SK-N-SH treated with all-trans-retinoic acid at 6 μM for 48 hours (cell line): ENCODE measurements at regions not wholly inside any gene's neighbourhood (a gene's known extent, or its start where the extent isn't known, plus 50 kb on each side); places are given as distances from the start of the nearest gene placed in this dataset.

Source experiments
- ARNTL ChIP-seq: fragments of 450-650 bp; formaldehyde crosslinking; IDR thresholded peaks from 2 replicates; pipeline ENCODE4 v1.5.0; 2020; ENCODE audit warnings: low read depth, mild to moderate bottlenecking, moderate library complexity, borderline replicate concordance
- CREB5 ChIP-seq: fragments of 250-450 bp; sonication (Bioruptor Pico); IDR thresholded peaks from 2 replicates; pipeline ENCODE4 v1.5.1; 2020; ENCODE audit warnings: low read depth, mild to moderate bottlenecking, moderate library complexity
- CSRNP3 ChIP-seq: fragments of 250-450 bp; sonication (Bioruptor Pico); IDR thresholded peaks from 2 replicates; pipeline ENCODE4 v1.5.1; 2021; ENCODE audit warnings: mild to moderate bottlenecking, moderate library complexity
- ESRRG ChIP-seq: fragments of 250-450 bp; sonication (Bioruptor Pico); IDR thresholded peaks from 2 replicates; pipeline ENCODE4 v1.6.1; 2021; ENCODE audit warnings: mild to moderate bottlenecking
- PATZ1 ChIP-seq: fragments of 250-450 bp; sonication (Bioruptor Pico); IDR thresholded peaks from 2 replicates; pipeline ENCODE4 v1.8.0; 2020; ENCODE audit warnings: mild to moderate bottlenecking, moderate library complexity, borderline replicate concordance
- RARB ChIP-seq: fragments of 250-450 bp; sonication (Bioruptor Pico); IDR thresholded peaks from 2 replicates; pipeline ENCODE4 v1.8.0; 2021; ENCODE audit warnings: mild to moderate bottlenecking, moderate library complexity
- SNAI2 ChIP-seq: fragments of 250-450 bp; sonication (Bioruptor Pico); IDR thresholded peaks from 2 replicates; pipeline ENCODE4 v1.5.0; 2020; ENCODE audit warnings: mild to moderate bottlenecking, moderate library complexity
- TCF4 ChIP-seq: fragments of 250-450 bp; sonication (Bioruptor Pico); IDR thresholded peaks from 2 replicates; pipeline ENCODE4 v1.8.0; 2021; ENCODE audit warnings: mild to moderate bottlenecking, moderate library complexity, borderline replicate concordance
- TOX ChIP-seq: fragments of 250-450 bp; sonication (Bioruptor Pico); IDR thresholded peaks from 2 replicates; pipeline ENCODE4 v1.8.0; 2021; ENCODE audit warnings: mild to moderate bottlenecking, moderate library complexity, borderline replicate concordance
- ZC3H10 ChIP-seq: fragments of 250-450 bp; sonication (Bioruptor Pico); IDR thresholded peaks from 2 replicates; pipeline ENCODE4 v1.5.1; 2021; ENCODE audit warnings: mild to moderate bottlenecking, moderate library complexity
- ZFP30 ChIP-seq: fragments of 450-650 bp; formaldehyde crosslinking; IDR thresholded peaks from 2 replicates; pipeline ENCODE4 v1.5.0; 2022; ENCODE audit warnings: mild to moderate bottlenecking, moderate library complexity
- ZNF70 ChIP-seq: fragments of 450-650 bp; formaldehyde crosslinking; IDR thresholded peaks from 2 replicates; pipeline ENCODE4 v1.5.0; 2020; ENCODE audit warnings: mild to moderate bottlenecking, moderate library complexity

- no peak for TF ChIP-seq ARNTL
- TF ChIP-seq CREB5 (CRISPR knock-in tag) = no peak
- TF ChIP-seq ZFP30 (CRISPR knock-in tag) = no peak
- no peak for TF ChIP-seq TCF4 (CRISPR knock-in tag)
- no peak for TF ChIP-seq RARB (CRISPR knock-in tag)
- no peak for TF ChIP-seq SNAI2 (CRISPR knock-in tag)
- TF ChIP-seq TOX (CRISPR knock-in tag) = no peak
- no peak for TF ChIP-seq ESRRG
- no peak for TF ChIP-seq ZC3H10
- TF ChIP-seq PATZ1 (CRISPR knock-in tag) = no peak
- TF ChIP-seq CSRNP3 (CRISPR knock-in tag) = no peak
- TF ChIP-seq ZNF70 (CRISPR knock-in tag) = no peak
Observed at GRCh38 chr6:103277936-103278335, 1581.8 kb downstream of the HACE1 start.
